Liver (tissue), 8 donors: ENCODE measurements at regions not wholly inside any gene's neighbourhood (a gene's known extent, or its start where the extent isn't known, plus 50 kb on each side); places are given as distances from the start of the nearest gene placed in this dataset.

Experiments used
- DNase-seq: peaks from one replicate; pipeline ENCODE4 v3.0.0-alpha.2; 2017; ENCODE audit warnings: low spot score
- H3K27ac ChIP-seq, 2 donors: one replicate each; pipeline ENCODE4 v1.7.0; 2013; ENCODE audit warnings: inconsistent platforms in 2 of 2, low read length in 2 of 2, control low read depth in 1 of 2, low read depth in 1 of 2, mild to moderate bottlenecking in 1 of 2
- H3K27me3 ChIP-seq, 4 donors: one replicate each; pipeline versions ENCODE4 v1.6.1 to v1.7.0; 2013; ENCODE audit warnings: low read length in 3 of 4, inconsistent platforms in 1 of 4, mild to moderate bottlenecking in 1 of 4, moderate library complexity in 1 of 4; ENCODE audit not compliant: control insufficient read depth in 4 of 4, insufficient read depth in 4 of 4
- H3K36me3 ChIP-seq, 4 donors: one replicate each; pipeline versions ENCODE4 v1.6.1 to v1.7.0; 2013; ENCODE audit warnings: low read length in 3 of 4, mild to moderate bottlenecking in 3 of 4, low read depth in 1 of 4, moderate library complexity in 1 of 4; ENCODE audit not compliant: control insufficient read depth in 4 of 4, insufficient read depth in 3 of 4
- H3K4me1 ChIP-seq, 4 donors: one replicate each; pipeline versions ENCODE4 v1.6.1 to v1.7.0; 2013; ENCODE audit warnings: low read length in 3 of 4, mild to moderate bottlenecking in 3 of 4, moderate library complexity in 1 of 4; ENCODE audit not compliant: control insufficient read depth in 4 of 4, insufficient read depth in 4 of 4
- H3K4me3 ChIP-seq, 3 donors: one replicate each; pipeline versions ENCODE4 v1.6.1 to v1.7.0; 2013; ENCODE audit warnings: low read length in 3 of 3, control low read depth in 1 of 3, low read depth in 1 of 3, mild to moderate bottlenecking in 1 of 3
- H3K9ac ChIP-seq, 2 donors: one replicate each; pipeline ENCODE4 v1.7.0; 2013; ENCODE audit warnings: low read length in 2 of 2, mild to moderate bottlenecking in 2 of 2, moderate library complexity in 2 of 2, control low read depth in 1 of 2, low read depth in 1 of 2
- H3K9me3 ChIP-seq, 4 donors: one replicate each; pipeline versions ENCODE4 v1.6.1 to v1.7.0; 2013; ENCODE audit warnings: low read length in 3 of 4; ENCODE audit not compliant: control insufficient read depth in 4 of 4
- EGR1 ChIP-seq, 2 donors: IDR thresholded peaks; 2 replicates each; pipeline ENCODE4 v1.6.1; 2016 to 2018; ENCODE audit warnings: antibody characterized with exemption in 2 of 2, low read depth in 2 of 2
- FOXA1 ChIP-seq: IDR thresholded peaks from 2 replicates; pipeline ENCODE4 v1.6.1; 2016; ENCODE audit warnings: antibody characterized with exemption
- FOXA2 ChIP-seq: IDR thresholded peaks from 2 replicates; pipeline ENCODE4 v1.6.1; 2016; ENCODE audit warnings: antibody characterized with exemption
- GABPA ChIP-seq, 2 donors: IDR thresholded peaks in 1 of 2; conservative IDR thresholded peaks in 1 of 2; 2 replicates each; pipeline ENCODE4 v1.6.1; 2016; ENCODE audit warnings: antibody characterized with exemption in 2 of 2, mild to moderate bottlenecking in 1 of 2, moderate library complexity in 1 of 2
- HNF4A ChIP-seq, 2 donors: conservative IDR thresholded peaks; 2 replicates each; pipeline ENCODE4 v1.6.1; 2016; ENCODE audit warnings: antibody characterized with exemption in 2 of 2, mild to moderate bottlenecking in 2 of 2
- HNF4G ChIP-seq: IDR thresholded peaks from 2 replicates; pipeline ENCODE4 v1.6.1; 2016; ENCODE audit warnings: antibody characterized with exemption
- JUND ChIP-seq, 2 donors: IDR thresholded peaks; 2 replicates each; pipeline ENCODE4 v1.6.1; 2016; ENCODE audit warnings: antibody characterized with exemption in 2 of 2
- NR2F2 ChIP-seq: IDR thresholded peaks from 2 replicates; pipeline ENCODE4 v1.6.1; 2016; ENCODE audit warnings: antibody characterized with exemption
- RAD21 ChIP-seq, 2 donors: IDR thresholded peaks; 2 replicates each; pipeline ENCODE4 v1.6.1; 2016; ENCODE audit warnings: antibody characterized with exemption in 2 of 2, mild to moderate bottlenecking in 2 of 2
- RXRA ChIP-seq, 2 donors: IDR thresholded peaks; 2 replicates each; pipeline ENCODE4 v1.6.1; 2017 to 2018; ENCODE audit warnings: antibody characterized with exemption in 2 of 2, mild to moderate bottlenecking in 1 of 2
- SP1 ChIP-seq: IDR thresholded peaks from 2 replicates; pipeline ENCODE4 v1.6.1; 2018; ENCODE audit warnings: antibody characterized with exemption, mild to moderate bottlenecking
- TAF1 ChIP-seq: conservative IDR thresholded peaks from 2 replicates; pipeline ENCODE4 v1.6.1; 2016; ENCODE audit warnings: antibody characterized with exemption, mild to moderate bottlenecking
- YY1 ChIP-seq: IDR thresholded peaks from 2 replicates; pipeline ENCODE4 v1.6.1; 2016; ENCODE audit warnings: antibody characterized with exemption, mild to moderate bottlenecking
- WGBS: extraction: QIAGEN DNeasy Blood & Tissue Kit; methylation state at CpG from one replicate; pipeline ENCODE4 v1.1.7; 2013; 5-methylcytosine and 5-hydroxymethylcytosine counted together
- TF ChIP-seq, protein P1 (sequence below): IDR thresholded peaks from 2 replicates; pipeline ENCODE4 v1.6.1; 2016; ENCODE audit warnings: antibody characterized with exemption
- TF ChIP-seq, protein P2 (sequence below): IDR thresholded peaks from 2 replicates; pipeline ENCODE4 v1.6.1; 2016; ENCODE audit warnings: antibody characterized with exemption
- TF ChIP-seq, protein P3 (sequence below): fragments of 150-350 bp; IDR thresholded peaks from 2 replicates; pipeline ENCODE4 v1.5.1; 2017; ENCODE audit warnings: improper control_type of control experiment, low read depth, low read length; ENCODE audit not compliant: missing input control
- TF ChIP-seq, protein P4 (sequence below): IDR thresholded peaks from 2 replicates; pipeline ENCODE4 v1.6.1; 2016; ENCODE audit warnings: antibody characterized with exemption
- TF ChIP-seq, protein P5 (sequence below): IDR thresholded peaks from 2 replicates; pipeline ENCODE4 v1.6.1; 2016; ENCODE audit warnings: antibody characterized with exemption, mild to moderate bottlenecking
- donor health status: healthy.
- donor health status: healthy.
- donor health status: healthy.
- donor health status: healthy.
- donor health status: healthy.

DNA sequence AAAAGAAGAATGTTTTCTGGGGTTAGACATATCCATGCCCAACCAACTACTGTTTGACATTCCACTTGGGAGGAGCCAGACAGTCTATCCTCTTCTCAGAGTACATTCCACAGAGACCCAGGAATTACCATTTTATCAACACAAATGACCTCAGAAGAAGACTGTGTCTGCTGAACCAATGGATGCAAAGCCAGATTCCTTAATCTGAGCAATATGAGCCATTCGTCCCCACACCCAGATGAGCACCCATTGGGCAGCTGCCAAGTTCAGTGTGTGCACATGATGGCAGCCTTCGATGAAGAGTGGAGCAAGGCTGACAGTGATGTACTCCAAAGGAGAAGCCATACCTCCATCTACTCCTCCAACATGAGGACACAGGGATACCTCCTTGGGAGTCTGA lies 111.3 kb downstream of the ZNF674 start:
- H3K27me3 ChIP-seq = no peaks in the 10 kb centered on the region

More for the DNA sequence above, 111.3 kb downstream of the ZNF674 start:
- no peak for DNase-seq
- no peaks in the 10 kb centered on the region for H3K36me3 ChIP-seq
- H3K27ac ChIP-seq = no peak overlapping the region
- no peak overlapping the region for H3K9ac ChIP-seq
- no peaks in the 10 kb centered on the region for H3K4me1 ChIP-seq
- TF ChIP-seq, protein P1, sequence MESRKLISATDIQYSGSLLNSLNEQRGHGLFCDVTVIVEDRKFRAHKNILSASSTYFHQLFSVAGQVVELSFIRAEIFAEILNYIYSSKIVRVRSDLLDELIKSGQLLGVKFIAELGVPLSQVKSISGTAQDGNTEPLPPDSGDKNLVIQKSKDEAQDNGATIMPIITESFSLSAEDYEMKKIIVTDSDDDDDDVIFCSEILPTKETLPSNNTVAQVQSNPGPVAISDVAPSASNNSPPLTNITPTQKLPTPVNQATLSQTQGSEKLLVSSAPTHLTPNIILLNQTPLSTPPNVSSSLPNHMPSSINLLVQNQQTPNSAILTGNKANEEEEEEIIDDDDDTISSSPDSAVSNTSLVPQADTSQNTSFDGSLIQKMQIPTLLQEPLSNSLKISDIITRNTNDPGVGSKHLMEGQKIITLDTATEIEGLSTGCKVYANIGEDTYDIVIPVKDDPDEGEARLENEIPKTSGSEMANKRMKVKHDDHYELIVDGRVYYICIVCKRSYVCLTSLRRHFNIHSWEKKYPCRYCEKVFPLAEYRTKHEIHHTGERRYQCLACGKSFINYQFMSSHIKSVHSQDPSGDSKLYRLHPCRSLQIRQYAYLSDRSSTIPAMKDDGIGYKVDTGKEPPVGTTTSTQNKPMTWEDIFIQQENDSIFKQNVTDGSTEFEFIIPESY = no peak
- TF ChIP-seq HNF4A (conservative IDR thresholded peaks at IDR 0.05) = no peak
- TF ChIP-seq, protein P2, sequence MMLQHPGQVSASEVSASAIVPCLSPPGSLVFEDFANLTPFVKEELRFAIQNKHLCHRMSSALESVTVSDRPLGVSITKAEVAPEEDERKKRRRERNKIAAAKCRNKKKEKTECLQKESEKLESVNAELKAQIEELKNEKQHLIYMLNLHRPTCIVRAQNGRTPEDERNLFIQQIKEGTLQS = no peak
- TF ChIP-seq, protein P3, sequence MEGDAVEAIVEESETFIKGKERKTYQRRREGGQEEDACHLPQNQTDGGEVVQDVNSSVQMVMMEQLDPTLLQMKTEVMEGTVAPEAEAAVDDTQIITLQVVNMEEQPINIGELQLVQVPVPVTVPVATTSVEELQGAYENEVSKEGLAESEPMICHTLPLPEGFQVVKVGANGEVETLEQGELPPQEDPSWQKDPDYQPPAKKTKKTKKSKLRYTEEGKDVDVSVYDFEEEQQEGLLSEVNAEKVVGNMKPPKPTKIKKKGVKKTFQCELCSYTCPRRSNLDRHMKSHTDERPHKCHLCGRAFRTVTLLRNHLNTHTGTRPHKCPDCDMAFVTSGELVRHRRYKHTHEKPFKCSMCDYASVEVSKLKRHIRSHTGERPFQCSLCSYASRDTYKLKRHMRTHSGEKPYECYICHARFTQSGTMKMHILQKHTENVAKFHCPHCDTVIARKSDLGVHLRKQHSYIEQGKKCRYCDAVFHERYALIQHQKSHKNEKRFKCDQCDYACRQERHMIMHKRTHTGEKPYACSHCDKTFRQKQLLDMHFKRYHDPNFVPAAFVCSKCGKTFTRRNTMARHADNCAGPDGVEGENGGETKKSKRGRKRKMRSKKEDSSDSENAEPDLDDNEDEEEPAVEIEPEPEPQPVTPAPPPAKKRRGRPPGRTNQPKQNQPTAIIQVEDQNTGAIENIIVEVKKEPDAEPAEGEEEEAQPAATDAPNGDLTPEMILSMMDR = no peak
- no peak for TF ChIP-seq RAD21 (IDR thresholded peaks at IDR 0.05)
- TF ChIP-seq SP1 = no peak
- TF ChIP-seq HNF4G = no peak
- TF ChIP-seq, protein P4, sequence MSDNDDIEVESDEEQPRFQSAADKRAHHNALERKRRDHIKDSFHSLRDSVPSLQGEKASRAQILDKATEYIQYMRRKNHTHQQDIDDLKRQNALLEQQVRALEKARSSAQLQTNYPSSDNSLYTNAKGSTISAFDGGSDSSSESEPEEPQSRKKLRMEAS = no peak
- no peak for TF ChIP-seq RXRA (IDR thresholded peaks at IDR 0.05)
- TF ChIP-seq EGR1 (IDR thresholded peaks at IDR 0.05; ENCODE audit: low read depth in 2 of 2) = no peak
- TF ChIP-seq TAF1 = no peak
- no peak for TF ChIP-seq YY1
- TF ChIP-seq FOXA2 = no peak
- TF ChIP-seq GABPA (IDR thresholded peaks at IDR 0.05 in 1 of 2, conservative IDR thresholded peaks at IDR 0.05 in 1 of 2) = no peak
- no peak for TF ChIP-seq JUND (IDR thresholded peaks at IDR 0.05)
- TF ChIP-seq, protein P5, sequence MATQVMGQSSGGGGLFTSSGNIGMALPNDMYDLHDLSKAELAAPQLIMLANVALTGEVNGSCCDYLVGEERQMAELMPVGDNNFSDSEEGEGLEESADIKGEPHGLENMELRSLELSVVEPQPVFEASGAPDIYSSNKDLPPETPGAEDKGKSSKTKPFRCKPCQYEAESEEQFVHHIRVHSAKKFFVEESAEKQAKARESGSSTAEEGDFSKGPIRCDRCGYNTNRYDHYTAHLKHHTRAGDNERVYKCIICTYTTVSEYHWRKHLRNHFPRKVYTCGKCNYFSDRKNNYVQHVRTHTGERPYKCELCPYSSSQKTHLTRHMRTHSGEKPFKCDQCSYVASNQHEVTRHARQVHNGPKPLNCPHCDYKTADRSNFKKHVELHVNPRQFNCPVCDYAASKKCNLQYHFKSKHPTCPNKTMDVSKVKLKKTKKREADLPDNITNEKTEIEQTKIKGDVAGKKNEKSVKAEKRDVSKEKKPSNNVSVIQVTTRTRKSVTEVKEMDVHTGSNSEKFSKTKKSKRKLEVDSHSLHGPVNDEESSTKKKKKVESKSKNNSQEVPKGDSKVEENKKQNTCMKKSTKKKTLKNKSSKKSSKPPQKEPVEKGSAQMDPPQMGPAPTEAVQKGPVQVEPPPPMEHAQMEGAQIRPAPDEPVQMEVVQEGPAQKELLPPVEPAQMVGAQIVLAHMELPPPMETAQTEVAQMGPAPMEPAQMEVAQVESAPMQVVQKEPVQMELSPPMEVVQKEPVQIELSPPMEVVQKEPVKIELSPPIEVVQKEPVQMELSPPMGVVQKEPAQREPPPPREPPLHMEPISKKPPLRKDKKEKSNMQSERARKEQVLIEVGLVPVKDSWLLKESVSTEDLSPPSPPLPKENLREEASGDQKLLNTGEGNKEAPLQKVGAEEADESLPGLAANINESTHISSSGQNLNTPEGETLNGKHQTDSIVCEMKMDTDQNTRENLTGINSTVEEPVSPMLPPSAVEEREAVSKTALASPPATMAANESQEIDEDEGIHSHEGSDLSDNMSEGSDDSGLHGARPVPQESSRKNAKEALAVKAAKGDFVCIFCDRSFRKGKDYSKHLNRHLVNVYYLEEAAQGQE = no peak
- no peak for TF ChIP-seq FOXA1
- TF ChIP-seq NR2F2 = no peak
- H3K9me3 ChIP-seq = peaks cover 0 to 3% (median 0%) of the 10 kb centered on the region in 4 donors
- H3K4me3 ChIP-seq = no peak overlapping the region
- WGBS = 78% methylated on average over 2 of the region's 2 CpGs
